PC-9 (cell line): ENCODE measurements at regions not wholly inside any gene's neighbourhood (a gene's known extent, or its start where the extent isn't known, plus 50 kb on each side); places are given as distances from the start of the nearest gene placed in this dataset.

ENCODE experiments used
- EZH2 ChIP-seq: fragments of 200-600 bp; sonication (generic); IDR thresholded peaks from 2 replicates; pipeline ENCODE4 v1.8.0; 2017; ENCODE audit warnings: antibody characterized with exemption, low read depth
- TF ChIP-seq, protein P1 (sequence below): fragments of 200-600 bp; sonication (generic); conservative IDR thresholded peaks from 2 replicates; pipeline ENCODE4 v1.6.1; 2017; ENCODE audit warnings: mixed run types, antibody characterized with exemption, mild to moderate bottlenecking, moderate library complexity

GRCh38 chr2:234797566-234798250 is 154.1 kb upstream of the SH3BP4 start:
- TF ChIP-seq, protein P1, sequence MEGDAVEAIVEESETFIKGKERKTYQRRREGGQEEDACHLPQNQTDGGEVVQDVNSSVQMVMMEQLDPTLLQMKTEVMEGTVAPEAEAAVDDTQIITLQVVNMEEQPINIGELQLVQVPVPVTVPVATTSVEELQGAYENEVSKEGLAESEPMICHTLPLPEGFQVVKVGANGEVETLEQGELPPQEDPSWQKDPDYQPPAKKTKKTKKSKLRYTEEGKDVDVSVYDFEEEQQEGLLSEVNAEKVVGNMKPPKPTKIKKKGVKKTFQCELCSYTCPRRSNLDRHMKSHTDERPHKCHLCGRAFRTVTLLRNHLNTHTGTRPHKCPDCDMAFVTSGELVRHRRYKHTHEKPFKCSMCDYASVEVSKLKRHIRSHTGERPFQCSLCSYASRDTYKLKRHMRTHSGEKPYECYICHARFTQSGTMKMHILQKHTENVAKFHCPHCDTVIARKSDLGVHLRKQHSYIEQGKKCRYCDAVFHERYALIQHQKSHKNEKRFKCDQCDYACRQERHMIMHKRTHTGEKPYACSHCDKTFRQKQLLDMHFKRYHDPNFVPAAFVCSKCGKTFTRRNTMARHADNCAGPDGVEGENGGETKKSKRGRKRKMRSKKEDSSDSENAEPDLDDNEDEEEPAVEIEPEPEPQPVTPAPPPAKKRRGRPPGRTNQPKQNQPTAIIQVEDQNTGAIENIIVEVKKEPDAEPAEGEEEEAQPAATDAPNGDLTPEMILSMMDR = no peak
- no peak for TF ChIP-seq EZH2
